GF-D8 (cell line): ENCODE measurements at regions not wholly inside any gene's neighbourhood (a gene's known extent, or its start where the extent isn't known, plus 50 kb on each side); places are given as distances from the start of the nearest gene placed in this dataset.

Source experiments
- DNase-seq: peaks from one replicate; lab custom pipeline; 2025; lab: John Stamatoyannopoulos, UW

GRCh38 chr9:16343249-16344237 lies 526.9 kb downstream of the BNC2 start:
- DNase-seq = no peak

GRCh38 chr9:16344343-16344742 lies 526.1 kb downstream of the BNC2 start:
- DNase-seq = no peak

GRCh38 chr9:16345902-16346301 lies 524.6 kb downstream of the BNC2 start:
- no peak for DNase-seq

GRCh38 chr9:16347886-16348285 lies 522.6 kb downstream of the BNC2 start:
- DNase-seq = no peak

GRCh38 chr9:16348531-16348930 lies 521.9 kb downstream of the BNC2 start:
- DNase-seq = no peak

- DNase-seq = no peak
Measured at GRCh38 chr9:16352251-16352650, 518.2 kb downstream of the BNC2 start.

GRCh38 chr9:16352791-16353401 lies 517.6 kb downstream of the BNC2 start:
- DNase-seq = no peak

GRCh38 chr9:16356196-16356765 lies 514.2 kb downstream of the BNC2 start:
- DNase-seq = no peak

- no peak for DNase-seq
Measured at GRCh38 chr9:16357828-16358227, 512.6 kb downstream of the BNC2 start.

GRCh38 chr9:16358751-16359150 lies 511.7 kb downstream of the BNC2 start:
- DNase-seq = no peak
